ENCODE measurements at regions not wholly inside any gene's neighbourhood (a gene's known extent, or its start where the extent isn't known, plus 50 kb on each side); places are given as distances from the start of the nearest gene placed in this dataset.
"Not testable (repeated sequence)": the region's sequence is repeated elsewhere in the genome, so short reads cannot be mapped to it uniquely, and the experiment has no call there.

GRCh38 chrX:120725874-120726273 is 96.0 kb upstream of the C1GALT1C1 start:
- DNase-seq (ENCODE audit: low read depth): no peak
- no peak overlapping the region for H3K4me3 ChIP-seq (ENCODE audit: low read depth, low read length)
- TF ChIP-seq CTCF (conservative IDR thresholded peaks at IDR 0.05; ENCODE audit: low read depth, low read length): no peak

GRCh38 chrX:120719622-120720021 is 89.8 kb upstream of the C1GALT1C1 start:
- H3K4me3 ChIP-seq (ENCODE audit: low read depth, low read length): no peak overlapping the region
- no peak for DNase-seq (ENCODE audit: low read depth)
- no peak for TF ChIP-seq CTCF (conservative IDR thresholded peaks at IDR 0.05; ENCODE audit: low read depth, low read length)

GRCh38 chrX:120718969-120719368 is 89.1 kb upstream of the C1GALT1C1 start:
- H3K4me3 ChIP-seq (ENCODE audit: low read depth, low read length): no peak overlapping the region
- no peak for DNase-seq (ENCODE audit: low read depth)
- no peak for TF ChIP-seq CTCF (conservative IDR thresholded peaks at IDR 0.05; ENCODE audit: low read depth, low read length)

GRCh38 chrX:120702337-120702736 is 72.5 kb upstream of the C1GALT1C1 start:
- DNase-seq (ENCODE audit: low read depth): not testable (repeated sequence)

GRCh38 chrX:120697053-120697452 is 67.2 kb upstream of the C1GALT1C1 start:
- TF ChIP-seq CTCF (conservative IDR thresholded peaks at IDR 0.05; ENCODE audit: low read depth, low read length): no peak
- H3K4me3 ChIP-seq (ENCODE audit: low read depth, low read length): no peak overlapping the region
- DNase-seq (ENCODE audit: low read depth): no peak

More at GRCh38 chrX:120702337-120702736, 72.5 kb upstream of the C1GALT1C1 start:
- not testable (repeated sequence) for H3K4me3 ChIP-seq (ENCODE audit: low read depth, low read length)

GRCh38 chrX:120692319-120692718 is 62.5 kb upstream of the C1GALT1C1 start:
- no peak for DNase-seq (ENCODE audit: low read depth)
- no peak for TF ChIP-seq CTCF (conservative IDR thresholded peaks at IDR 0.05; ENCODE audit: low read depth, low read length)
- no peak overlapping the region for H3K4me3 ChIP-seq (ENCODE audit: low read depth, low read length)

- no peak overlapping the region for H3K4me3 ChIP-seq (ENCODE audit: low read depth, low read length)
- no peak for DNase-seq (ENCODE audit: low read depth)
- no peak for TF ChIP-seq CTCF (conservative IDR thresholded peaks at IDR 0.05; ENCODE audit: low read depth, low read length)
Observed at GRCh38 chrX:120690941-120691340, 61.1 kb upstream of the C1GALT1C1 start.

GRCh38 chrX:120690344-120690743 is 60.5 kb upstream of the C1GALT1C1 start:
- DNase-seq (ENCODE audit: low read depth): no peak
- TF ChIP-seq CTCF (conservative IDR thresholded peaks at IDR 0.05; ENCODE audit: low read depth, low read length): no peak
- H3K4me3 ChIP-seq (ENCODE audit: low read depth, low read length): no peak overlapping the region
